HG03039 (cell line): ENCODE measurements at regions not wholly inside any gene's neighbourhood (a gene's known extent, or its start where the extent isn't known, plus 50 kb on each side); places are given as distances from the start of the nearest gene placed in this dataset.
"Not testable (repeated sequence)": the region's sequence is repeated elsewhere in the genome, so short reads cannot be mapped to it uniquely, and the experiment has no call there.

Experiments
- ATAC-seq: cut with Tn5 transposase; IDR thresholded peaks from one replicate; pipeline ENCODE4 v1.9.1; 2021; ENCODE audit warnings: mild to moderate bottlenecking, moderate library complexity; ENCODE audit not compliant: unreplicated experiment

DNA sequence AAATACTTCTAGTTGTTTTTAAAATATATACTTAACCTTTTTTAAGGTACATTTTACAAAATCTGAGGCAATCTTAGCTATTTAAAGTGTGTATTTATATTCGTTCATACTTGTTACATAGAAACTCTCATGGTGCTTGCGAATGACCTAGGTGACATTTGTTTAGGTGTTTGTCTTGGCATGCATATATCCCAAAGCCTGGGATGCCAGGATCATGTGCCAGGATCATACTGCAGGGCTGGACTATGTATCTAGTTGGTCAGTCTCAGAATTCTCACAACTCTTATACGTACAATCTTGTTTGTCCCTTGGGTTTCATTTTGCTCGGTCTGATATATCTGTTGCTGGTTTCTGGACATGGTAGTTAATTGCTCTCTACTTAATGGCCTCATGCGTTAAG, 109.9 kb upstream of the WIPF3 start:
- not testable (repeated sequence) for ATAC-seq

GRCh38 chr7:29699723-29700122, 106.6 kb upstream of the WIPF3 start:
- not testable (repeated sequence) for ATAC-seq

DNA sequence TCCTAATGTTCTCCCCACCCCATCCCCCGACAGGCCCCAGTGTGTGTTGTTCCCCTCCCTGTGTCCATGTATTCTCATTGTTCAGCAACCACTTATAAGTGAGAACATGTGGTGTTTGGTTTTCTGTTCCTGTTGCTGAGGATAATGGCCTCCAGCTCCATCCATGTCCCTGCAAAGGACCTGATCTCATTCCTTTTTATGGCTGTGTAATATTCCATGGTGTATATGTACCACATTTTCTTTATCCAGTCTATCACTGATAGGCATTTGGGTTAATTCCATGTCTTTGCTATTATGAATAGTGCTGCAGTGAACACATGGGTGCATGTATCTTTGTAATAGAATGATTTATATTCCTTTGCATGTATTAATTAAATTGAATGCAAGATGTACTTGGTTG, 104.8 kb upstream of the WIPF3 start:
- ATAC-seq = not testable (repeated sequence)

- ATAC-seq = not testable (repeated sequence)
Observed at GRCh38 chr7:29703830-29704229, 102.5 kb upstream of the WIPF3 start.

- ATAC-seq = not testable (repeated sequence)
Observed at GRCh38 chr7:29709002-29709401, 97.3 kb upstream of the WIPF3 start.

- not testable (repeated sequence) for ATAC-seq
Observed at GRCh38 chr7:29723127-29723526, 83.2 kb upstream of the WIPF3 start.

DNA sequence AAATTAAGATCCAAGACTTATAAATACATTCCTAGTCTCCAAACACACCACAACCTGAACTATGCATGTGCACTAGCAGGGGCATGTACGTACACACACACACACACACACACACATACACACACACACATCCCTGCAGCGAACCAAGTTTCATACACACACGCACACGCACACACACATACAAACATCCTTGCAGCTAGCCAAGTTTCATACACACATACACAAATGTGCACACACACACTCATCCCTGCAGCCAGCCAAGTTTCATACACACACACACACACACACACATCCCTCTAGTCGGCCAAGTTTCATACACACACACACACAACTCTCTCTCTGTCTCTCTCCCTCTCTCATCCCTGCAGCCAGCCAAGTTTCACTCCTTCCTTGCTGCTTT, 82.7 kb upstream of the WIPF3 start:
- ATAC-seq = no peak

DNA sequence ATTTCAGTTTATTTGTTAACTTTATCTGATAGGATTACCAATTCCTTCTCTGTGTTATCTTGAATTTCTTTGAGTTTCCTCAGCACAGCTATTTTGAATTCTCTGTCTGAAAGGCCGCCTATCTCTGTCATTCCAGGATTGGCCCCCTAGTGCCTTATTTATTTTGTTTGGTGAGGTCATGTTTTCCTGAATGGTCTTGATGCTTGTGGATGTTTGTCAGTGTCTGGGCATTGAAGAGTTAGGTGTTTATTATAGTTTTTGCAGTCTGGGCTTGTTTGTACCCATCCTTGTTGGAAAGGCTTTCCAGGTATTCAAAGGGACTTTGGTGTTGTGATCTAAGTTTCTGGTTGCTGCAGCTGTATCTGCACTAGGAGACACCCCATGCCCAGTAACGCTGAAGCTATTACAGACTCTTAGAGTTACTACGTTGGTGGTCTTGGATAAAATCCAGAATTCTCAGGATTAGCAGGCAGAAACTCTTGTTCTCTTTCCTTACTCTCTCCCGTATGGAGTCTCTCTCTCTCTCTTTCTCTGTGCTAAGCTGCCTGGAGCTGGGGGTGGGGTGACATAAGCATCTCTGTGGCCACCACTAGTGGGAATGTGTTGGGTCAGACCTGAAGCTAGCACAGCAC, 76.7 kb upstream of the WIPF3 start:
- ATAC-seq = not testable (repeated sequence)

DNA sequence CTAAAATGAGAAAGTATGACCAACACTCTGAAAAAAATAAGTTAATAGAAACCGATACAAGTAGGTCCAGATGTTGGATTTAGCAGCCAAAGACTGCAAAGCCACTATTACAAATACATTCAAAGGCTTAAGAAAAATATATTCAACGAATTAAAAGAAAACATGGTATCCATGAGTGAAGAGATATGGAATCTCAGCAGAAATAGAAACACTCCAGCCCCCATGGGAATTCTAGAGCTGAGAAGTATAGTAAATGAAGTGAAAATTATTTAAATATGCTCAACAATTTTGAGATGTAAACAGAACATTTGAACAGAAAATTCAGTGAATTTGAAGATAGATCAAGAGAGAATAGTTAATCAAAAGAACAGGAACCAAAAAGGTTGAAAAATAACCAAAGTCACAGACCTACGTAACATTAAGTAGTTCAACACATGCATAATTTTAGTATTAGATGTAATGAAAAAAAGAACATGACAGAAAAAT, 72.0 kb upstream of the WIPF3 start:
- ATAC-seq = no peak

- not testable (repeated sequence) for ATAC-seq
Observed at GRCh38 chr7:29747645-29748245, 58.6 kb upstream of the WIPF3 start.

GRCh38 chr7:29748286-29749099, 57.8 kb upstream of the WIPF3 start:
- no peak for ATAC-seq

- no peak for ATAC-seq
Observed at GRCh38 chr7:29749701-29750321, 56.5 kb upstream of the WIPF3 start.

DNA sequence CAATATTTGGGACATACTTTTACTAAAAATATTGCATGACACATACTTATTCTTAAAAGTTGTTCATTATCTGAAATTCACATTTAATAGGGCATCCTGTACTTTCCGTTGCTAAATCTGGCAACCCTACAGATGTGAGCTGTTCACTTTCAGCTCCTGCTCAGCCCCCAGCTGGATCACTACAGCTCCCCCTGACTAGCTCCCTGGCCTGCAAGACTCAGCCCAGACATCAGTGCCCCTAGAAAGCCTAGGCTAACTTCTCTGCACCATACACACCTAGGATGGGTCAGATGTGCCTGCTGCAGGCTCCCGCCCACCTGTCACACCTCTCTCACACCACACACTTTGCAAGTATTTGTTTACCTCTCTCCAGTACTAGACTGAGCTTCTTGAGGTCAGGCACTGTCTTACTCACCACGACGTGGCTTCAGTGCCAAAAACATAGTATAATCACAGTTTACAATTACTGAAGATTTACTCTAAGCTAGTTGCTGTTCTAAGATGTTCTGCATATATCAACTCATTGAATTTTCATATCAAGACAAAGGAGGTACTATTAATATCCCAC, 55.9 kb upstream of the WIPF3 start:
- ATAC-seq = not testable (repeated sequence)

DNA sequence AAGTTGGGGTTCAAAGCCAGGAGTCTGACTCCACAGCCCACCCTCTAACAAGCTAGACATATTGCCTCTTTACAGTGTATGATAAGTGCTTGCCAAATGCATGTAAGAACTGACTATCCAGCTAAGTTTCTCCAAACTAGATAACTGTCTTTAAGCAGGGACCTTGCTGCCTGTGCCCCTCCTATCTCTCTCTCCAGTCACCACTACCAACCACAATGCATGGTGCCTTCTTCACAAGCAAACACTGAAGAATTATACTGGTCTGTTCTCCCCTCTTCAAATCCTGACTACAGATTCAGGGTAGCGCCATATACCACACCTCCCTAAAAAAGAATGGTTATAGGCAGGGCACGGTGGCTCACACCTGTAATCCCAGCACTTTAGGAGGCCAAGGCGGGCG, 55.3 kb upstream of the WIPF3 start:
- ATAC-seq = not testable (repeated sequence)

GRCh38 chr7:29754874-29755490, 51.3 kb upstream of the WIPF3 start:
- ATAC-seq = no peak
